DOHH2 (cell line): ENCODE measurements at regions not wholly inside any gene's neighbourhood (a gene's known extent, or its start where the extent isn't known, plus 50 kb on each side); places are given as distances from the start of the nearest gene placed in this dataset.

Experiments used
- CTCF ChIP-seq: fragments of 200-600 bp; sonication (generic); IDR thresholded peaks from one replicate; pipeline ENCODE4 v1.5.1; 2014; ENCODE audit warnings: antibody characterized with exemption, mild to moderate bottlenecking, low read depth, low read length; ENCODE audit not compliant: poor library complexity, severe bottlenecking
- EZH2phosphoT487 ChIP-seq: fragments of 200-600 bp; sonication (generic); IDR thresholded peaks from 2 replicates; pipeline ENCODE4 v1.6.1; 2017; ENCODE audit warnings: borderline replicate concordance, mild to moderate bottlenecking, antibody characterized with exemption, low read length, moderate library complexity, mixed read lengths

GRCh38 chr18:45270289-45270771, 344.9 kb upstream of the SLC14A2 start:
- TF ChIP-seq EZH2phosphoT487 (no peak), CTCF (no peak)
